ENCODE measurements at regions not wholly inside any gene's neighbourhood (a gene's known extent, or its start where the extent isn't known, plus 50 kb on each side); places are given as distances from the start of the nearest gene placed in this dataset.

DNA sequence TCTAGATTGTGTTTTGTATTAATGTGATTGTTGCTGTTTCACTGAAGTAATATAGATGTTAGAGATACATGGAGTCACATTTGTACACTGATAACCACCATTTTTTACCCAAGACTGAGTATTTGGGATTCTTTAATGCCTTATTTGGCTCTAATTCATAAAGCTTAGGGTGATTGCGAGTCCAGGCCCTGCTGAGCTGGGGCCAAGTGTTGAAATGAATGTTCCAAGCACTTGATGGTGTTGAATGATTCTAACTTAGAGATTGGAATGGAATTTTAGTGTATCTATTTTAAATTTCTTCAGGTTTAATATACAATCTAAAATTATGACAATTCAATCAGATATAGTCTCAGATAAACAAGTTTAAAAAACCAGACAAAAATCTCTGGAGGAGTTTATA lies 329.4 kb upstream of the SLC35B3 start:
- peaks cover 2% of the 10 kb centered on the region for H3K9me3 ChIP-seq (replicated peaks; ENCODE audit: control insufficient read depth, insufficient read depth, low read length)
- H3K4me1 ChIP-seq (ENCODE audit: control insufficient read depth, extremely low read depth, insufficient read depth, low read length): no peaks in the 10 kb centered on the region
- no peak overlapping the region for H3K4me2 ChIP-seq (ENCODE audit: insufficient read depth, low read length)
- ChIA-PET POLR2A (no interaction called here), CTCF (no interaction called here)
- no peak for TF ChIP-seq EZH2 (IDR thresholded peaks at IDR 0.05; ENCODE audit: borderline replicate concordance, low read depth, low read length, severe bottlenecking)
- TF ChIP-seq JUN (IDR thresholded peaks at IDR 0.05; ENCODE audit: borderline replicate concordance, insufficient read depth, insufficient read length, low read depth): no peak
- TF ChIP-seq GATA2 (IDR thresholded peaks at IDR 0.05; ENCODE audit: insufficient read depth, insufficient read length, low read depth, low read length): no peak
- no peak for TF ChIP-seq FOS (IDR thresholded peaks at IDR 0.05; ENCODE audit: borderline replicate concordance, insufficient read depth, low read length)
- TF ChIP-seq, protein P1, sequence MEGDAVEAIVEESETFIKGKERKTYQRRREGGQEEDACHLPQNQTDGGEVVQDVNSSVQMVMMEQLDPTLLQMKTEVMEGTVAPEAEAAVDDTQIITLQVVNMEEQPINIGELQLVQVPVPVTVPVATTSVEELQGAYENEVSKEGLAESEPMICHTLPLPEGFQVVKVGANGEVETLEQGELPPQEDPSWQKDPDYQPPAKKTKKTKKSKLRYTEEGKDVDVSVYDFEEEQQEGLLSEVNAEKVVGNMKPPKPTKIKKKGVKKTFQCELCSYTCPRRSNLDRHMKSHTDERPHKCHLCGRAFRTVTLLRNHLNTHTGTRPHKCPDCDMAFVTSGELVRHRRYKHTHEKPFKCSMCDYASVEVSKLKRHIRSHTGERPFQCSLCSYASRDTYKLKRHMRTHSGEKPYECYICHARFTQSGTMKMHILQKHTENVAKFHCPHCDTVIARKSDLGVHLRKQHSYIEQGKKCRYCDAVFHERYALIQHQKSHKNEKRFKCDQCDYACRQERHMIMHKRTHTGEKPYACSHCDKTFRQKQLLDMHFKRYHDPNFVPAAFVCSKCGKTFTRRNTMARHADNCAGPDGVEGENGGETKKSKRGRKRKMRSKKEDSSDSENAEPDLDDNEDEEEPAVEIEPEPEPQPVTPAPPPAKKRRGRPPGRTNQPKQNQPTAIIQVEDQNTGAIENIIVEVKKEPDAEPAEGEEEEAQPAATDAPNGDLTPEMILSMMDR (IDR thresholded peaks at IDR 0.05; ENCODE audit: extremely low read depth in 1 of 2, insufficient read depth in 1 of 2, low read depth in 1 of 2, low read length in 2 of 2): no peak
- TF ChIP-seq, protein P2, sequence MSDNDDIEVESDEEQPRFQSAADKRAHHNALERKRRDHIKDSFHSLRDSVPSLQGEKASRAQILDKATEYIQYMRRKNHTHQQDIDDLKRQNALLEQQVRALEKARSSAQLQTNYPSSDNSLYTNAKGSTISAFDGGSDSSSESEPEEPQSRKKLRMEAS (IDR thresholded peaks at IDR 0.05; ENCODE audit: insufficient read depth, insufficient read length): no peak
- TF ChIP-seq POLR2A (IDR thresholded peaks at IDR 0.05; ENCODE audit: low read depth, low read length): no peak
- no peak for TF ChIP-seq POLR2AphosphoS5 (IDR thresholded peaks at IDR 0.05; ENCODE audit: insufficient read depth, low read depth, low read length)
- TF ChIP-seq MYC (IDR thresholded peaks at IDR 0.05; ENCODE audit: low read depth, low read length): no peak
- no peaks in the 10 kb centered on the region for H3K27me3 ChIP-seq (ENCODE audit: control insufficient read depth in 2 of 2, insufficient read depth in 2 of 2, low read length in 2 of 2)
- H3K27ac ChIP-seq (ENCODE audit: insufficient read depth, low read depth, low read length): no peak overlapping the region
- no peaks in the 10 kb centered on the region for H3K36me3 ChIP-seq (ENCODE audit: control insufficient read depth in 2 of 2, extremely low read depth in 1 of 2, insufficient read depth in 2 of 2, low read length in 2 of 2)
- H3K4me3 ChIP-seq (replicated peaks in 1 of 3; ENCODE audit: insufficient read depth in 1 of 3, low read depth in 1 of 3, low read length in 3 of 3): no peak overlapping the region
- no peak for DNase-seq (ENCODE audit: low read depth, low spot score)
- dilution Hi-C loops (cut with MboI; ENCODE audit: extremely low pct_ligation_motif_present, low sequenced_read_pairs) (no loop called here), intact Hi-C loops (cut with micrococcal nuclease) (no loop called here)
- H3K9me1 ChIP-seq (replicated peaks; ENCODE audit: control insufficient read depth, extremely low read depth, insufficient read depth, low read length): no peaks in the 10 kb centered on the region
- H3K79me2 ChIP-seq (ENCODE audit: control insufficient read depth, insufficient read depth, low read length): no peaks in the 10 kb centered on the region
- no TSS peak for BruUV-seq (replicated peaks)
- H4K20me1 ChIP-seq (replicated peaks; ENCODE audit: control insufficient read depth, extremely low read depth, insufficient read depth, low read length): no peaks in the 10 kb centered on the region
- no peak for FAIRE-seq
- H3K9ac ChIP-seq (replicated peaks; ENCODE audit: extremely low read depth, insufficient read depth, low read length): no peak overlapping the region
- H2AFZ ChIP-seq (ENCODE audit: low read depth, low read length): no peak overlapping the region
